HG03354 (cell line): ENCODE measurements at regions not wholly inside any gene's neighbourhood (a gene's known extent, or its start where the extent isn't known, plus 50 kb on each side); places are given as distances from the start of the nearest gene placed in this dataset.

Experiments
- ATAC-seq: cut with Tn5 transposase; IDR thresholded peaks from one replicate; pipeline ENCODE4 v1.9.1; 2021; ENCODE audit warnings: mild to moderate bottlenecking; ENCODE audit not compliant: unreplicated experiment, poor library complexity, severe bottlenecking

- ATAC-seq, result no peak
Measured at GRCh38 chr5:116389601-116390000, 185.0 kb downstream of the SEMA6A start.

GRCh38 chr5:116388564-116389258, 185.9 kb downstream of the SEMA6A start:
- no peak for ATAC-seq

- no peak for ATAC-seq
Measured at GRCh38 chr5:116387738-116388137, 186.9 kb downstream of the SEMA6A start.

- ATAC-seq, result no peak
Measured at GRCh38 chr5:116386633-116387032, 188.0 kb downstream of the SEMA6A start.

GRCh38 chr5:116382874-116383266, 191.8 kb downstream of the SEMA6A start:
- ATAC-seq, result no peak

GRCh38 chr5:116382032-116382873, 192.4 kb downstream of the SEMA6A start:
- no peak for ATAC-seq

- ATAC-seq, result no peak
Measured at GRCh38 chr5:116381201-116381600, 193.4 kb downstream of the SEMA6A start.

- ATAC-seq, result no peak
Measured at GRCh38 chr5:116380621-116381020, 194.0 kb downstream of the SEMA6A start.

- ATAC-seq, result no peak
Measured at GRCh38 chr5:116379306-116379705, 195.3 kb downstream of the SEMA6A start.

GRCh38 chr5:116378777-116379121, 195.9 kb downstream of the SEMA6A start:
- no peak for ATAC-seq

- no peak for ATAC-seq
Measured at GRCh38 chr5:116378007-116378776, 196.4 kb downstream of the SEMA6A start.

GRCh38 chr5:116377276-116378006, 197.2 kb downstream of the SEMA6A start:
- no peak for ATAC-seq

- no peak for ATAC-seq
Measured at GRCh38 chr5:116375926-116376325, 198.7 kb downstream of the SEMA6A start.

- ATAC-seq, result no peak
Measured at GRCh38 chr5:116374434-116374852, 200.2 kb downstream of the SEMA6A start.

GRCh38 chr5:116372931-116373597, 201.6 kb downstream of the SEMA6A start:
- ATAC-seq, result no peak

GRCh38 chr5:116371935-116372334, 202.7 kb downstream of the SEMA6A start:
- ATAC-seq, result no peak

GRCh38 chr5:116371431-116371830, 203.2 kb downstream of the SEMA6A start:
- ATAC-seq, result no peak

- ATAC-seq, result no peak
Measured at GRCh38 chr5:116370886-116371285, 203.7 kb downstream of the SEMA6A start.

GRCh38 chr5:116370149-116370548, 204.5 kb downstream of the SEMA6A start:
- ATAC-seq, result no peak
